WTC11 (cell line): ENCODE measurements at regions not wholly inside any gene's neighbourhood (a gene's known extent, or its start where the extent isn't known, plus 50 kb on each side); places are given as distances from the start of the nearest gene placed in this dataset.

Source experiments
- CTCF ChIP-seq: fragments of 200-600 bp; IDR thresholded peaks from 2 replicates; pipeline ENCODE4 v1.8.0; 2022; ENCODE audit warnings: antibody characterized with exemption
- ELF4 ChIP-seq: sonication (generic); formaldehyde crosslinking; IDR thresholded peaks from 2 replicates; pipeline ENCODE4 v1.8.1; 2022; ENCODE audit warnings: low read depth, mild to moderate bottlenecking, moderate library complexity, missing genetic modification reagents
- GABPB1 ChIP-seq: sonication (generic); formaldehyde crosslinking; IDR thresholded peaks from 2 replicates; pipeline ENCODE4 v1.8.1; 2023; ENCODE audit warnings: mild to moderate bottlenecking, missing genetic modification reagents
- JAZF1 ChIP-seq: fragments of 250-450 bp; sonication (Bioruptor Pico); IDR thresholded peaks from 2 replicates; pipeline ENCODE4 v1.9.0; 2021; ENCODE audit warnings: moderate library complexity, mild to moderate bottlenecking, inconsistent platforms
- JUN ChIP-seq: sonication (generic); formaldehyde crosslinking; IDR thresholded peaks from 2 replicates; pipeline ENCODE4 v1.8.0; 2023; ENCODE audit warnings: mild to moderate bottlenecking, missing genetic modification reagents
- MAX ChIP-seq: sonication (generic); formaldehyde crosslinking; IDR thresholded peaks from 2 replicates; pipeline ENCODE4 v1.8.0; 2022; ENCODE audit warnings: mild to moderate bottlenecking, missing genetic modification reagents
- NR2C2 ChIP-seq: sonication (generic); formaldehyde crosslinking; IDR thresholded peaks from 2 replicates; pipeline ENCODE4 v1.8.0; 2022; ENCODE audit warnings: mild to moderate bottlenecking, missing genetic modification reagents
- SP1 ChIP-seq: sonication (generic); formaldehyde crosslinking; conservative IDR thresholded peaks from 2 replicates; pipeline ENCODE4 v1.8.1; 2022; ENCODE audit warnings: missing genetic modification reagents
- ZNF281 ChIP-seq: sonication (generic); formaldehyde crosslinking; IDR thresholded peaks from 2 replicates; pipeline ENCODE4 v1.8.0; 2023; ENCODE audit warnings: mild to moderate bottlenecking, missing genetic modification reagents
- TF ChIP-seq, protein P1 (sequence below): sonication (generic); formaldehyde crosslinking; IDR thresholded peaks from 2 replicates; pipeline ENCODE4 v1.8.0; 2023; ENCODE audit warnings: missing genetic modification reagents, mild to moderate bottlenecking, borderline replicate concordance
- TF ChIP-seq, protein P2 (sequence below): sonication (generic); formaldehyde crosslinking; IDR thresholded peaks from 2 replicates; pipeline ENCODE4 v1.8.1; 2023; ENCODE audit warnings: mild to moderate bottlenecking, missing genetic modification reagents, borderline replicate concordance

GRCh38 chr5:30102185-30102584 is 1091.3 kb upstream of the CDH6 start:
- TF ChIP-seq ZNF281 (CRISPR knock-in tag): no peak
- TF ChIP-seq JAZF1: no peak
- TF ChIP-seq, protein P1, sequence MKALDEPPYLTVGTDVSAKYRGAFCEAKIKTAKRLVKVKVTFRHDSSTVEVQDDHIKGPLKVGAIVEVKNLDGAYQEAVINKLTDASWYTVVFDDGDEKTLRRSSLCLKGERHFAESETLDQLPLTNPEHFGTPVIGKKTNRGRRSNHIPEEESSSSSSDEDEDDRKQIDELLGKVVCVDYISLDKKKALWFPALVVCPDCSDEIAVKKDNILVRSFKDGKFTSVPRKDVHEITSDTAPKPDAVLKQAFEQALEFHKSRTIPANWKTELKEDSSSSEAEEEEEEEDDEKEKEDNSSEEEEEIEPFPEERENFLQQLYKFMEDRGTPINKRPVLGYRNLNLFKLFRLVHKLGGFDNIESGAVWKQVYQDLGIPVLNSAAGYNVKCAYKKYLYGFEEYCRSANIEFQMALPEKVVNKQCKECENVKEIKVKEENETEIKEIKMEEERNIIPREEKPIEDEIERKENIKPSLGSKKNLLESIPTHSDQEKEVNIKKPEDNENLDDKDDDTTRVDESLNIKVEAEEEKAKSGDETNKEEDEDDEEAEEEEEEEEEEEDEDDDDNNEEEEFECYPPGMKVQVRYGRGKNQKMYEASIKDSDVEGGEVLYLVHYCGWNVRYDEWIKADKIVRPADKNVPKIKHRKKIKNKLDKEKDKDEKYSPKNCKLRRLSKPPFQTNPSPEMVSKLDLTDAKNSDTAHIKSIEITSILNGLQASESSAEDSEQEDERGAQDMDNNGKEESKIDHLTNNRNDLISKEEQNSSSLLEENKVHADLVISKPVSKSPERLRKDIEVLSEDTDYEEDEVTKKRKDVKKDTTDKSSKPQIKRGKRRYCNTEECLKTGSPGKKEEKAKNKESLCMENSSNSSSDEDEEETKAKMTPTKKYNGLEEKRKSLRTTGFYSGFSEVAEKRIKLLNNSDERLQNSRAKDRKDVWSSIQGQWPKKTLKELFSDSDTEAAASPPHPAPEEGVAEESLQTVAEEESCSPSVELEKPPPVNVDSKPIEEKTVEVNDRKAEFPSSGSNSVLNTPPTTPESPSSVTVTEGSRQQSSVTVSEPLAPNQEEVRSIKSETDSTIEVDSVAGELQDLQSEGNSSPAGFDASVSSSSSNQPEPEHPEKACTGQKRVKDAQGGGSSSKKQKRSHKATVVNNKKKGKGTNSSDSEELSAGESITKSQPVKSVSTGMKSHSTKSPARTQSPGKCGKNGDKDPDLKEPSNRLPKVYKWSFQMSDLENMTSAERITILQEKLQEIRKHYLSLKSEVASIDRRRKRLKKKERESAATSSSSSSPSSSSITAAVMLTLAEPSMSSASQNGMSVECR (CRISPR knock-in tag): no peak
- no peak for TF ChIP-seq CTCF
- TF ChIP-seq GABPB1 (CRISPR knock-in tag): no peak
- TF ChIP-seq ELF4 (CRISPR knock-in tag): no peak
- no peak for TF ChIP-seq NR2C2 (CRISPR knock-in tag)
- TF ChIP-seq SP1 (CRISPR knock-in tag): no peak
- no peak for TF ChIP-seq JUN (CRISPR knock-in tag)
- TF ChIP-seq, protein P2, sequence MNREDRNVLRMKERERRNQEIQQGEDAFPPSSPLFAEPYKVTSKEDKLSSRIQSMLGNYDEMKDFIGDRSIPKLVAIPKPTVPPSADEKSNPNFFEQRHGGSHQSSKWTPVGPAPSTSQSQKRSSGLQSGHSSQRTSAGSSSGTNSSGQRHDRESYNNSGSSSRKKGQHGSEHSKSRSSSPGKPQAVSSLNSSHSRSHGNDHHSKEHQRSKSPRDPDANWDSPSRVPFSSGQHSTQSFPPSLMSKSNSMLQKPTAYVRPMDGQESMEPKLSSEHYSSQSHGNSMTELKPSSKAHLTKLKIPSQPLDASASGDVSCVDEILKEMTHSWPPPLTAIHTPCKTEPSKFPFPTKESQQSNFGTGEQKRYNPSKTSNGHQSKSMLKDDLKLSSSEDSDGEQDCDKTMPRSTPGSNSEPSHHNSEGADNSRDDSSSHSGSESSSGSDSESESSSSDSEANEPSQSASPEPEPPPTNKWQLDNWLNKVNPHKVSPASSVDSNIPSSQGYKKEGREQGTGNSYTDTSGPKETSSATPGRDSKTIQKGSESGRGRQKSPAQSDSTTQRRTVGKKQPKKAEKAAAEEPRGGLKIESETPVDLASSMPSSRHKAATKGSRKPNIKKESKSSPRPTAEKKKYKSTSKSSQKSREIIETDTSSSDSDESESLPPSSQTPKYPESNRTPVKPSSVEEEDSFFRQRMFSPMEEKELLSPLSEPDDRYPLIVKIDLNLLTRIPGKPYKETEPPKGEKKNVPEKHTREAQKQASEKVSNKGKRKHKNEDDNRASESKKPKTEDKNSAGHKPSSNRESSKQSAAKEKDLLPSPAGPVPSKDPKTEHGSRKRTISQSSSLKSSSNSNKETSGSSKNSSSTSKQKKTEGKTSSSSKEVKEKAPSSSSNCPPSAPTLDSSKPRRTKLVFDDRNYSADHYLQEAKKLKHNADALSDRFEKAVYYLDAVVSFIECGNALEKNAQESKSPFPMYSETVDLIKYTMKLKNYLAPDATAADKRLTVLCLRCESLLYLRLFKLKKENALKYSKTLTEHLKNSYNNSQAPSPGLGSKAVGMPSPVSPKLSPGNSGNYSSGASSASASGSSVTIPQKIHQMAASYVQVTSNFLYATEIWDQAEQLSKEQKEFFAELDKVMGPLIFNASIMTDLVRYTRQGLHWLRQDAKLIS (CRISPR knock-in tag): no peak
- no peak for TF ChIP-seq MAX (CRISPR knock-in tag)
